ENCODE measurements at regions not wholly inside any gene's neighbourhood (a gene's known extent, or its start where the extent isn't known, plus 50 kb on each side); places are given as distances from the start of the nearest gene placed in this dataset.

DNA sequence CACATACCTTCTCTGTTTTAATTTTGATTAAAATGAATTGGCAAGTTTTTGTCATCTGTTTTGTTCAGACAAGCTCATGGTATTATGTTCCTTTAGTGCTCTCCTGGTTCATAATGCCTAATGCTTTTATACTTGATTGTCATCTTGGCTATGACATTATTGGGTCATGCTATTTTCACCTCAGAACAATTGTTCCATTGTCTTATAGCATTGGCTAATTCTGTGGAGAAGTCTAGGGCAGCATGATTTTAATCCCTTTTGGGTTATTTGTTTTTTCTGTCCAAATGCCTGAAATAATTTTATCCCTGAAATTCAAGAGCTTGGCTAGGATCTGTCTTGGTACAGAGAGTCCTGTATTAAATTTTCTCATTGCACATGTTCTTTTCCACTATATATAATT lies 83.8 kb upstream of the CCDC85A start:
- DNase-seq: no peak

DNA sequence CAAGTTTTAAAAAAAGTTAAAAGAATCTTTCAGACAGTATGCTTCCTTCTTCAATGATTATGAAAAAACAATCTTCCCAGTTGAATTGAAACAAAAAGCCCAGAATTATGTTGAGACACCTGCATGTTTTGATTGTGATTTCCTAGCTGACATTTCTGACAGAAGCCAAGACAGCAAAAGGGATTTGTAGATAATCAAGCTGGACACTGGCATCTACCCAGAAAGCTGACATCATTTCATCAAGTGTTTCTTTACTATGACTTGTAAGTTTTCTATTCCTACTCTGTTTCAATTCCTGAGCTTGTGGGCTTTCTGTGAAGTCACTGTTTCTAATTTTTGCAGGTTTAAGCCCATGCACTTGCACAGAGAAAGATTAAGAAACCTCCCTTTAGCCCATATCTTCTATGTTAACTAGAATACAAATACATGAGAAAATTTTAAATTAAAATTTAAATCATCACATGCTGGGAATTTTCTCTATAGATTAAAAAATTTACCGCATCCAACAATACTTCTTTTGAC lies 82.9 kb upstream of the CCDC85A start:
- no peak for DNase-seq

DNA sequence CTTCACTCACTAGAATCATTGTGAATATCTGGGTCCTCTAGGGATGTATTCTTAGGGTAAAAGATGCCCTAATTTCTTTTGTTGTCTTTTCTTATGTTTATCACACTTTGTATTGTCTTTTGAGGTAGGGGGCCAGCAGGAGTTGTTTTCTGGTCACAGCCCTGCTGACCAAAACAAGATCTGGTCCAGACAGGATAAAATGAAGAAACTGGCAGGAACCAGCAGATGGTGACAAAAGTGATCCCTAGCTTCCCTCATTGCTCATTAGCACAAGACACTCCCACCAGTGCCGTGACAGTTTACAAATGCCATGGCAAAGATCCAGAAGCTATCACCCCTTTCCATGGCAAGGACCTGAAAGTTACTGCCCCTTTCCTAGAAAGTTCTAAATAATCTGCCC lies 81.7 kb upstream of the CCDC85A start:
- DNase-seq: no peak

DNA sequence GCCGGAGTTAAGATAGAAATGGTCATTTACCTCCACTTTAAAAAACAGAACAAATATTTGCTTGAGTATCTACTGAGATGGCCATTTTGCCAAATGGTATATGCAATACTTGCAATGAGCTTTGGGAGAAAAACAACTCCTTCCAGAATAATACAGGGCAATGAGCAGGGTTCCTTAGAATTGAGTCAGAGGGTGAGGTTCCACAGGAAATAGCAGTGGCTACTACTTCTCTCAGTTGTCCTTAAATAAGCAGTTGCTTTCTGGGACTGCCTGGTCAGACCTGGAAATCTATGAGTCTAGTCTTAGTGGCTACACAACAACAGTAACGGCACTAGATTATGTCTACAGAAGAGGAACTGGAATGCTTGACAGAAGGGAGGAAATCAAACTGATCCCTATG lies 80.9 kb upstream of the CCDC85A start:
- no peak for DNase-seq

DNA sequence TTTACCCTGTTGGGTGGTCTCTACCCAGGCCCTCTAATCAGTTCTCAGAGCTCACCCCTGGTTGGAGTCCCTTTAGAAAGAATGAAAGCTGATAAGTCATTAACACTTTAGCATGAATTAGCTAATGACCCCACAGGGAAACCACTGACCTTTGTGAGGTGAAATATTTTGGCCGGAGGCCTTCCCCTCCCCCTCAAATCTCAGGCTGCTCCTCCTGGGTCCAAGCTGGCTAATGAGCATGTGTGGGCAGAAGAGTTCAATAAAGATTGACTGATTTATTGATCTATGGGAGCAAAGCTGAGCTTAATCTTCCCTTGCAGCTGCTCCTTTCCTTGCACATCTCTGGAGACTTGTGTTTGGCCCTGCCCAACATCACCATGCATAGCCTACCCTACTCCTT lies 78.8 kb upstream of the CCDC85A start:
- DNase-seq: no peak

DNA sequence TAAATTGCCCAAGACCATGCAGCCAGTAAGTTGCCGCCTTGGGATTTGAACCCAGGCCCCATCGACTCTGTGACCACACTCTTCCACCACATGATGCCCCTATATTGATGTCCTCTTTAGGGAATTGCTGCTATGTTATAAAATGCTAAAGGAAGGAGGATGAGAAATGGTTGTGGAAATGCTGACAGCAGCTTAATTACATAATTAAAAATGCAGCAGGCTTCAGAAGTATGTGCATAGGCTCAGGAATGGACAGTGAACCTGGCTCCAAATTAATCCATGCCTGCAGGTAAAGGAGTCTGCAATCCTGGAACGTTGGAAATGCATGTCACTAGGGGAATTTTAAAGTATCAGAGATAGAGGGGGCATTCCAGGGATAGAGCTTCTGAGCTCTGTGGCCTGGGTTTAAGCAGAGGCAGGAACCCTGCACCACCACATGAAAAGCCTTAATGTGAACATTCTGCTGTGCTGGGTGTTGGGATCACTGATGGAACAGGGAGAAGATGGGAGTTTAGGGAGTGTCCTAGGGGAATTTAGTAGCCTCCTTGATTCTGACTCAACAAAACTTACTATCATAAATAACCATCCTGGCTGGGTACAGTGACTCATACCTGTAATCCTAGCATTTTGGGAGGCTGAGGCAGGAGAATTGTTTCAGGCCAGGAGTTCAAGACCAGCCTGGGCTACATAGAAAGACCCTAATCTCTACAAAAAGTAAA lies 76.1 kb upstream of the CCDC85A start:
- no peak for DNase-seq

DNA sequence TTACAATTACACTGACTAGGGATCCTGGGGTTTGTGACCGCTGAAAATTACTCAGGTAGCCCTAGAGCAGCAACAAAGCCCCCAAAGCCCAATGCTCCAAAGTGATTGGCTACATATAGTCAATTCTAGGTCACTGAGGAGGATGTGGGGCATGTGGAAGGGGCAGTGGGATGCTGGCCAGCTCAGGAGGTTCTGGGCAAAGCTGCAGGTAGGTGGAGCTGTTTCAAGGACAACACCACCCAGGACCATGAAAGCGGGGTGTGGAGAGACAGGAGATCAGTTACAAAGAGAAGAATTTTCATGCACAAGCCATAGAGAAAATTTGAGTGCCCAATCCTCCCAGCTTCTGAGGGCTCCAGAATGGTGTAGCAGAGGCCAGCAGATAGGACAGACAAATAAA lies 75.0 kb upstream of the CCDC85A start:
- no peak for DNase-seq

DNA sequence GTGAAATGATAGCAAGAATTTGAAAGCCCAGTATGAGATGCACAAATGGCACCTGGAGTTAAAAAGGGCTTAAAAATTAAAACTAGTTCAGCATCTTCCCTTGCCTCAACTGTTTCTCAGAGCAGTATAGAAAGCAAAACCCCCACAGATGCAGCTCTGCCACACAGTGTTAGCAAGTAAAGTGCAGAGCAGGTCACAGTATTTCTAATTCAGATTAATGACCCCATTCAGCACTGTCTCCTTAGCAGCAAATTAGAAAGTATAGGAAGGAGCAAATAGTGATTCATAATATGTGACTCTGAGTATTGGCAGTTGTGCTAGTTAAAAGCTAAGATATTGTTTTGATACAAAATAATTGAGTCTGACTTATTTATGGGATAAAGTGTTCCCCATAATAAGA lies 73.8 kb upstream of the CCDC85A start:
- no peak for DNase-seq

DNA sequence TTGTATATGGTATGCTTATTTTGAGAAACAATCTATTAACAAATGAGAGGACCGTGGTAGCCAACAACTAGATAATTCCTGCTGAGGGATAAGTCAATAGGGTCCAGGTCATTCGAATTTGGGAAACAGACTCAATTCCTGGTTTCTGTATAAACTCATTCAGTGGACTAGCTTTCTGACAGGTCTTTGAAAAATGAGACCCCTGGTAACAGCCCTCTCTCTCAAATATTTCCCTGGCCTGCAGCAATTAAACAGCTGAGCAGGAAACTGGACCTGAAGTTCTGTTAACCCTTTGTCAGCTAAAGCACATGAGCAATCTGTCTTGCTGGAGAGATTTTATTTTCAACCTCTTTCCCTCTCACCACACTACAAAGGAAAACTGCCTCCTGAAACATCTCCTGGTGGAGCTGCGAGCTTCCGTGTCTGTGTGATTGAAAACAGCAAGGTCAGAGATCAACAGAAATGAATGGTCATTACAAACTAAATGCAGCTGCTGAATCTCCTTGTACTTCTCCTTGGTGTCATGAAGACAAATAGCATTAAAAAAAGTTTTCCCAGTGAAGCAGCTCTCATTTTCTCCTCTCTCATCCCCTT lies 70.3 kb upstream of the CCDC85A start:
- no peak for DNase-seq

DNA sequence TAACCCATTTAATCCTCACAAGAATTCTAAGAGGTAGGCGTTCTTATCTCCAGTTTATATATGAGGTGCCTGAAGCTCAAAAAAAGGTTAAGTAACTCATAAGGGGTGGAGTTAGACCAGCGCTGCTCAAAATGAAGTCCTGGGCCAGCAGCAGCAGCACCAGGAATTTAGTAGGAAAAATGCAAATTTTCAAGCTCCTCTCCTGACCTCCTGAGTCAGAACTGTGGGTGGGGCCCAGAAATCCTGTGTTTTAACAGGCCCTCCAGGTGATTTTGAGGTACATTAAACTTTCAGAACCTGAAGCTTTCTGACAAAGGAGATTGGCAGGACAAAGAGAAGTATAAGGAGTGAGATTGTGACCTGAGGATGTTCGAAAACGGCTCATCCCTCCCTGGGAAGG lies 66.0 kb upstream of the CCDC85A start:
- no peak for DNase-seq

DNA sequence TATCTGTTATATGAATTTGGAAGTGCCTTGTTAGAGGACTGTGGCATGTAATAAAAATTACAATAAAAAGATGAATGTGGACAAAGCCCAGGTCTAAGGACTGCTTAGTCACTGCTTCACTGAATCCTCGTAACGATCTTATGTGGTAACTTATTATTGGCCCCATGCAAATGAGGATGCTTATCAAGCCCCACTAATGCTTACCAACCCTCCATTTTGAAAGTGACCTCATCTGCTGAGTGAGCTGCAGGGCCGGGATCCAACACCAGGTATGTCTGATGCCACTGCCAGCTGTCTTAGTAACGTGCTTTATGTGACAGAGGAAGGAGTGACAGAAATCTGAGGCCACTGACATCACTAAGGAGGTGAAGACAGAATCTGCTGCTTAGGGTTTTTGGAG lies 65.3 kb upstream of the CCDC85A start:
- no peak for DNase-seq

DNA sequence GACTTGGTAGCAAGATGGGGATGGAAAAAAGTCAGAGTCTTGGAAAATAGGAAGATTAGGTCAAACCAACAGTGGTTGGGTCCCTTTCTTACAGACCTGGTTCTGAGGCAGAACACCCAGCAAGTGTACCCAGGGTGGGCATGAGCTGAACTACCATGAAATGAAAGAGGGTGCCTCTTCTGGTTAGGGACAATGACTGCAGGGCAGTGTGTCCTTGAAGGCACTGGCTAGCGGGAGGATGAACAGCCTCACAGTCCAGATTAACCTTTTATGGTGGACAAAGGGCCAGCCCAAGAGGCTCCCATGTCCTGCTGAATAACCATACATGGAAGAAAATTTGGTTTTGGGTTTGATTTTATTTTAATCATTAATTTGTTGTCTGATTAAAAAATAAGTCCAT lies 61.8 kb upstream of the CCDC85A start:
- DNase-seq: no peak

DNA sequence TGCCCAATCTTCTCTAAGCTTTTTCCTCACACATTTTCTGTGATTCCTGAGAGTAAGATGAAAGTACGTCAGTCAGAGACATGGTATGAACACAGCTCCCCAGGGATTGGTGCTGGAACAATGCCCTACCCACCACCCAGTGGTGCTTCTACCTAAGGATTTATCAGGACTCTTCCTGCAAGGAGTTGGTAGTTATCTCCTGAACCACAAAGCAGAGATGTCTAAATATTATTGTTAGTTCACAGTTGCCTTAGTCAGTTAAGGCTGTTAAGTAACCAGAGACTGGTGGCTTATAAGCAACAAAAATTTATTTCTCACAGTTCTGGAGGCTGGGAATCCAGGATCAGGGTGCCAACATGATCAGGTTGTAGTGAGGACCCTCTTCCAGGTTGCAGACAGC lies 60.3 kb upstream of the CCDC85A start:
- DNase-seq: no peak

DNA sequence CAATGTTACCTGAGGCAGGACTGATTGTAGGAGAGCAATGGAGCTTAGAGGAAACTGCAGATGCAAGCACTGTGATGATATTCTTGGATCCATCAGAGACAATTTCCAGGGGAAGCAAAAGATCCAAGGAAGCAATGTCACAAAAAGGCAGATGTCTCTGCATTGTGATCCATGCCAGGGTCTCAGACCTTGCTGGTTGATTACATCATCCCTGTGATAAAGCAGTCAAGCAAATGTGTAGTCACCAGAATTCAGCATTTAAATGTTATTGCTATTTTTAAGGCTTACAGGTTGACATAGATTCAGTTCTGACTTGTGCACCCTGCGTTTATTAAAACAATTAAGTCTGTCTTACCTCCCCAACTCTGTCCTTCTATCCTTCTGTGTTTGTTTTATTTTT lies 56.8 kb upstream of the CCDC85A start:
- DNase-seq: peak in 1 of 56 donors; percentile 7

DNA sequence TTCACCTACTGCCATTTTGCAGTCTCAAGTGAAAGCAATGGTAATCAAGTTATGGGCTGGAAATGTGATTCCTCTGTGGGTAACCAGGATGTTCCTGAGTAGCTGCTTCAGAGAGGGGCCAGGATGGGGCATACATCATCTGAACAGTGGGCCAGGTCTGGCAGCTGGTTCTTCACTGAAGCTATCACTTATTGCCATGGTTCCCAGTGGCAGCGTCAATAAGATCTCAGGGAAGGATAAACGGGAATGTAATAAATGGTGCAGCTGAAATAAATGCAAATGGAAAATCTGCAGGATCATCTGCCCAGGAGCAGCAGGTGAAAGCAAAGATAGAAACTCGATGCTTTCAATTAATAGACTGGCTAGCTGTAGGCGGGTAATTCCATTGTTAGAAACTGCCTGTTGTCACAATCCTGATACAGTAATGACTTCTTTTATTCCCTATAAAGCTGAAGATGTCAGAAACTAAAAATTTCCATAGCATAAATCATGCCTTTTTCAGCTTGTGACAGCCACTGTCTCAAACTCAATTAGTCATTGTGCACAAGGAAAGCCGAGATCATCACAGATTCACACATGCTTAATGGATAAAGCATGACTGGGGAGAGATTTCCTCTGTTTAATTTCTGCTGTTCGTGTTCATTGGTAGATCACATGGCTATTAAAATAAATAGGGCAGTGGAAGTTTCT lies 56.2 kb upstream of the CCDC85A start:
- DNase-seq: peak in 22 of 56 donors; percentile 1 to 60 (median 16)

DNA sequence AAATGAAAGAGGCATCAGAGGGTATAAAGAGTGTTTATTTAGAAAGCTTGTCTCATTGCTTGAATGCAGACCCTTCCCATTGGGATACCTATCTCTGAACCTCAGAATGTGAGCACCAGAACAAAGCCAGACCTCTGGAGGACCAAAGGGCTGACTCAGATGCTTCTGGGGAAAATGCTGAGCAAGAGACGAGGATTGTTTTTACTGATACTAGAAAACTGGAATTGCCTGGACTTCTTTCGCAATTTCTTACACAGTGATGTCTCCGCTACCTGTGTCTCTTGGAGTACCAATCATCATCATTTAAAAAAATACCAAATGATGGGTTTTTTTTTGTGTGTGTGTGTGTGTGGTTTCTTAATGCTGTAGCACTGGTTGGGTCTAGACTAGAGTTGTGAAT lies 55.6 kb upstream of the CCDC85A start:
- no peak for DNase-seq

DNA sequence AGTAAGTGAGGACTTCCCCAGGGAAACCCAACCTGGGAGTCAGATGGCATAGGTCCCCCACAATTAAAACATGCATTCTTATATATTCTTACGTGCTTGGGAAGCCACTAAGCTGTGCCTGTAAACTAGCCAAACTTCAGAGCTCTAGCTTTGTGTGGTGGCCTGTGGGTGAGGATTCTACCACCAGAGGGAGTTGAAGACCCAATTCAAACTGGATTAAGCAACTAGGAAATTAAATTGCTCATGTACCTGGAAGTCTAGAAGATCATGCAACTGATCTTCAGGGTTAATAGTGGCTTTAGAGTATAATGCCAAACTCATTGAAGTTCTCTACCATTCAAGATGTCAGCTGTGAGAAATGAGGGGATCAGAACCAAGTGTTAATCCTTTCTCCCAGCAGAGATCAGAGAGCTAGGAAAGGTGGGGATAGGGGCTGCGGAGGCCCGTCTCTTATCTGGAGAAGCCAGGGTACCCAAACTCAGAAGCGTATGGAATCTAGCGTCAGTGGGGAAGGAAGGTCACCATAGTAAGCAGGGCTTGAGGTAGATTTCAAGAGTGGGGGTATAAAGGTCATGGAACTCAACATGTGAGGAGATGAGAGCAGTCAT lies 53.2 kb upstream of the CCDC85A start:
- peak in 23 of 56 donors; percentile 0 to 38 (median 4) for DNase-seq

DNA sequence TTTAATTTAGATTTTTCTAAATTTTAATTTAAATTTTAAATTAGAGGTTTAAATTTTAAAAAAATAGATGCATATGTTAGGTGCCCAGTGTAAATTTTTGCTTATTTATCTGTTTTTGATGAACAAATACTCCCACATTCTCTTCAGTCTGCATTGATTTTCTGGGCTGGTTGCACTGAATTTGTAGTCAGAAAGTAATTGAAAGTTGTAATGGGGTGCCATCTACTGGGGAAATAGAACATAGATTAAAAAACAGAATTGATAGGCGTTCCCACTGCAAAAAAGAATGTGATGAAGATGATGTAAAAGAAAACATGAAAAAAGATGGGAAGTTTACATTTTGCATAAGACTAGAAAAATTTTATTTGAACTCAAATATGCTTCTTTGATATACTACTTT lies 51.7 kb upstream of the CCDC85A start:
- no peak for DNase-seq

DNA sequence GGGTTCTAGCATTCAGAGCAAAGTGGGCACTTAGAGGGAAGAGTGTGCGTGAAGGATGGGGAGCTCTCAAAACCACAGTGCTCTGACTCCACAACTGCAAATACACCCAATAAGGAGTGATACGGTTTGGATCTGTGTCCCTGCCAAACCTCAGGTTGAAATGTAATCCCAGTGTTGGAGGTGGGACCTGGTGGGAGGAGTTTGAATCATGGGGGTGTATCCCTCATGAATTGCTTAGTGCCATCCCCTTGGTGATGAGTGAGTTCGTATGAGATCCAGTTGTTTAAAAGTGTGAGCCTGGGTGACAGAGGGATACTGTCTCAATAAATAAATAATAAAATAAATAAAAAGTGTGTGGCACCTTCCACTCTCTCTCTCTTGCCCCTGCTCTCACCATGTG lies 50.3 kb upstream of the CCDC85A start:
- DNase-seq: no peak

DNA sequence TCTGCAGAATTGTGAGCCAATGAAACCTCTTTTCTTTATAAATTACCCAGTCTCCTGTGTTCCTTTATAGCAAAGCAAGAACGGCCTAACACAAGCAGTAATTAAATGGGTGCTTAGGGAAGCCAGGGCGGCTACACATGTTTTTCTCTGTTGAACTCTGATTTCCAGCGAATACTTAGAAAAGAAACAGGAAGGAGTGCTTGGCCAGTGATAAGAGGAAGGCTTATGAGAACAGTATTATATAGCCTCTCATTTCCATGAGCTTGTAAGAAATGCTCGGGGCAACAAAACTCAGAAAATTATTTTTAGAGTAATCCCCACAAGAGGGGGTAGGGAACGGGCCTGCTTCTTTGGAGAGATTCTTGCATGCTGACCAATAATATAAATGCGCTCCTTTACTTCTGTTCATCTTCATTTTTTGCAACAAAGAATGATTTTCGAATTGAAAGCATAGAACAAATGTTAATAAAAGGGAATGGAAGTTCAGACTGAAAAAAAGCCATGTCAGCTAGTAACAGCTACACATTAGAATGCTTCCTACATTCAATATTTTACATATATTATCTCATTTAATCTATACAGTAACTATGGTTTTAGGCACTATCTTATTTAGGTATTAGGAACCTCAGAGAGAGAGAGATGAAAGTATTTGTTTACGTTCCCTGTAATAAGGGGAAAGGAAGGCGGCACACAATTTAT lies 49.7 kb upstream of the CCDC85A start:
- no peak for DNase-seq
